ENCODE measurements at regions not wholly inside any gene's neighbourhood (a gene's known extent, or its start where the extent isn't known, plus 50 kb on each side); places are given as distances from the start of the nearest gene placed in this dataset.

DNA sequence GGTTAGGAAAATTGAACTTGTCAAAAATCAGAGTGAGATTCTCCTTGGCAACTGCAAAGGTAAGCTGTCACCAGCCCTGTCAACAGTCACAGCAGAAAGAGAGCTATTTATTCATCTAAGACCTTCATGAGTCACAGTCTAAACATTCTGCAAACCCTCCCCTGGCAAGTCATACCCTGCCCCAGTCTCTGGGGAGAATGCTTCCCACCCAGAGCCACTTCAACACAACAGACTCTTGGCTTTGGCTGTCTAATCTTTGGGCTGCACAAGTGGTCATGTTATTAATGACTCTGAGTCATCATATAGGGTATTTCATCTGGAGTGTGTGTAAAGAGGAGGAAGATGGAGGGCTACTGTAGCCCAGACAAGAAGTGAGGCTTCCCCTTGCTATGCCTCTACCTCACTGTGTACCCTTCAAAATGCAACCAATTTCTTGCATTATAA lies 153.4 kb downstream of the CCDC34 start:
- no peaks in the 10 kb centered on the region for H3K27me3 ChIP-seq (ENCODE audit: insufficient read depth, low read depth)
- TF ChIP-seq, protein P1, sequence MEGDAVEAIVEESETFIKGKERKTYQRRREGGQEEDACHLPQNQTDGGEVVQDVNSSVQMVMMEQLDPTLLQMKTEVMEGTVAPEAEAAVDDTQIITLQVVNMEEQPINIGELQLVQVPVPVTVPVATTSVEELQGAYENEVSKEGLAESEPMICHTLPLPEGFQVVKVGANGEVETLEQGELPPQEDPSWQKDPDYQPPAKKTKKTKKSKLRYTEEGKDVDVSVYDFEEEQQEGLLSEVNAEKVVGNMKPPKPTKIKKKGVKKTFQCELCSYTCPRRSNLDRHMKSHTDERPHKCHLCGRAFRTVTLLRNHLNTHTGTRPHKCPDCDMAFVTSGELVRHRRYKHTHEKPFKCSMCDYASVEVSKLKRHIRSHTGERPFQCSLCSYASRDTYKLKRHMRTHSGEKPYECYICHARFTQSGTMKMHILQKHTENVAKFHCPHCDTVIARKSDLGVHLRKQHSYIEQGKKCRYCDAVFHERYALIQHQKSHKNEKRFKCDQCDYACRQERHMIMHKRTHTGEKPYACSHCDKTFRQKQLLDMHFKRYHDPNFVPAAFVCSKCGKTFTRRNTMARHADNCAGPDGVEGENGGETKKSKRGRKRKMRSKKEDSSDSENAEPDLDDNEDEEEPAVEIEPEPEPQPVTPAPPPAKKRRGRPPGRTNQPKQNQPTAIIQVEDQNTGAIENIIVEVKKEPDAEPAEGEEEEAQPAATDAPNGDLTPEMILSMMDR (conservative IDR thresholded peaks at IDR 0.05; ENCODE audit: low read depth, low read length), result no peak
- no peak overlapping the region for H2AFZ ChIP-seq (ENCODE audit: low read depth)
- H3K4me1 ChIP-seq (ENCODE audit: low read depth, poor library complexity, severe bottlenecking), result no peaks in the 10 kb centered on the region
- H3K27ac ChIP-seq, result no peak overlapping the region
- H3K4me3 ChIP-seq (IDR thresholded peaks at IDR 0.05; ENCODE audit: insufficient read depth, low read depth, low read length), result no peak overlapping the region
- no peaks in the 10 kb centered on the region for H3K79me2 ChIP-seq (ENCODE audit: insufficient read depth, low read depth)
- no peak overlapping the region for H3K4me2 ChIP-seq
- H4K20me1 ChIP-seq (ENCODE audit: insufficient read depth), result no peaks in the 10 kb centered on the region
- H3K36me3 ChIP-seq (ENCODE audit: insufficient read depth), result no peaks in the 10 kb centered on the region
- H3K9ac ChIP-seq, result no peak overlapping the region

DNA sequence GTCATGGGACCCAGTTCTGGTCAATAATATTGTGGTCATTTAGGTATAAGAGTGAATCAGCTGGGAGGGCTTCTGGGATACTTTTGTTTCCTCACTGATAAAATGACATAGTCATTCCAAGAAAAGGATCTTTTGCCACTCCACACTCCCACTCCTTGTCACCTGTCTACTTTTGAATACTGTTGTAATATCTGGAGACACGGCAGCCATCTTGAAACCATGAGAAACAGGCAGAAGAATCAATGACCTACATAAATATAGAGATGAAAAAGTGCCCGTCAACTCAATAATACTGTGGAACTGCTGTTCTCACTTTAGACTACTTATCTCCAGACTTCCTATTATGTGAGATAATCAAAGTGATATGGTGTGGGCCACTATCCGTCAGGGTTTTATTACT lies 154.2 kb downstream of the CCDC34 start:
- Histone ChIP-seq H3K4me2 (no peak overlapping the region), H4K20me1 (ENCODE audit: insufficient read depth) (no peaks in the 10 kb centered on the region), H2AFZ (ENCODE audit: low read depth) (no peak overlapping the region), H3K79me2 (ENCODE audit: insufficient read depth, low read depth) (no peaks in the 10 kb centered on the region), H3K27ac (no peak overlapping the region), H3K4me3 (IDR thresholded peaks at IDR 0.05; ENCODE audit: insufficient read depth, low read depth, low read length) (no peak overlapping the region), H3K4me1 (ENCODE audit: low read depth, poor library complexity, severe bottlenecking) (no peaks in the 10 kb centered on the region), H3K27me3 (ENCODE audit: insufficient read depth, low read depth) (no peaks in the 10 kb centered on the region), H3K36me3 (ENCODE audit: insufficient read depth) (no peaks in the 10 kb centered on the region), H3K9ac (no peak overlapping the region)
- TF ChIP-seq, protein P1 (conservative IDR thresholded peaks at IDR 0.05; ENCODE audit: low read depth, low read length), result no peak

DNA sequence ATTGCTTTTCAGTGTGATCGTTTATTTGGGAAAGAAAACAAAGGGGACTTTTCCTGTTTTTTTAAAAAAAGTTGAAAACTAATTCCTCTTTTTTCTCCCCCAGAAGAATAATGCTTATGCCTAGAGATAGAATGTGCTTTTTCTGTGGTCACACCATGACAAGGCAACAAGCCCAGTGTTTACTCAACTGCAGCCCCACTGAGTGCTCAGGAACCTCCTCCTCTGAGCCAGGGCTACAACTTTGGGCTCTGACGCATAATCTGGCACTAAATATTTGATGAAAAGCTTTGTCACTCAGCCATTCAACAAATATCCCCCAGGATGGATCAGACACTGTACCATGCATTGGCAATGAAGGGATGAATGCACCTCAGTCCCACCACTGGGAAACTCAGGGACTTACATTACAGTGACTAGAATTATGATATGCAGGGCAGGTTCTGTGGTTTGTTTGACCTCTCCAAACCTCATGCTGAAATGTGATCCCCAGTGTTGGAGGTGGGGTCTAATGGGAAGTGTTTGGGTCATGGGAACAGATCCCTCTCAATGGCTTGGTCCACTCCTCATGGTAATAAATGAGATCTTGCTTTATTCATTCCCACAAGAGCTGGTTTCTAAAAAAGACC lies 155.9 kb downstream of the CCDC34 start:
- H3K4me1 ChIP-seq (ENCODE audit: low read depth, poor library complexity, severe bottlenecking), result no peaks in the 10 kb centered on the region
- H4K20me1 ChIP-seq (ENCODE audit: insufficient read depth), result no peaks in the 10 kb centered on the region
- H3K36me3 ChIP-seq (ENCODE audit: insufficient read depth), result no peaks in the 10 kb centered on the region
- TF ChIP-seq, protein P1 (conservative IDR thresholded peaks at IDR 0.05; ENCODE audit: low read depth, low read length), result no peak
- H2AFZ ChIP-seq (ENCODE audit: low read depth), result no peak overlapping the region
- no peak overlapping the region for H3K27ac ChIP-seq
- H3K9ac ChIP-seq, result no peak overlapping the region
- H3K79me2 ChIP-seq (ENCODE audit: insufficient read depth, low read depth), result no peaks in the 10 kb centered on the region
- no peak overlapping the region for H3K4me2 ChIP-seq
- no peak overlapping the region for H3K4me3 ChIP-seq (IDR thresholded peaks at IDR 0.05; ENCODE audit: insufficient read depth, low read depth, low read length)
- H3K27me3 ChIP-seq (ENCODE audit: insufficient read depth, low read depth), result no peaks in the 10 kb centered on the region

DNA sequence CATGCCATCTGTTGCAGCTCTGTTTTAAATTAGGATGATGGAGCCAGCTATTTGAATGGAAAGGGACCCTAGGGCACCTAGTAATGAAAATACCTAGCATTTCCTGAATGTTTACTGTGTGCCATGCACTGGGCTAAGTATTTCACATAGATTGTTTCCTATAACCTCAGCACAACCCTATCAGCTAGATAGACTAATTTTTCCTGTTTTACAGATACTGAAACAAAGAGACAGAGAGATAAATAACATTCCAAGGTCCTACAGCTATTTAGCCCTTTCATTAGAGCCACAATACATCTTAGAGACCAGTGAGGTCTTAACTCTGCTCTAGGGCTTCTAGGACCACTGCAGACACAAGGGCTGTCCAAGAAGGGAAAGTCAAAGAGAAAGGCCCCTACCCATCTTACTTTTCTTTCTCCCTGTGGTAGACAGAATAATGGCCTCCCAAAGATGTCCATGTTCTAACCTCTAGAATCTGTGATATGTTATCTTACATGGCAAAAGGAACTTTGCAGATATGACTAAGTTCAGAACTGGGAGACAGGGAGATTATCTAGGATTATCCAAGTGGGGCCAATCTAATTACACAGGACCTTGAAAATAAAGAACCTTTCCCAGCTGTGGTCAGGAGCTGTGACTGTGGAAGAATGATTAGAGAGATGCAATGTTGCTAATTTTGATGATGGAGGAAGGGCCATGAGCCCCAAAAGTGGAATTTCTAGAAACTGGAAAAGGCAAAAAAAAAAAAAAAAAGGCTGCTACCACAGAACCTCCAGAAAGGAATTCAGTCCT lies 157.0 kb downstream of the CCDC34 start:
- no peaks in the 10 kb centered on the region for H3K79me2 ChIP-seq (ENCODE audit: insufficient read depth, low read depth)
- H2AFZ ChIP-seq (ENCODE audit: low read depth), result no peak overlapping the region
- H3K27me3 ChIP-seq (ENCODE audit: insufficient read depth, low read depth), result no peaks in the 10 kb centered on the region
- H3K4me3 ChIP-seq (IDR thresholded peaks at IDR 0.05; ENCODE audit: insufficient read depth, low read depth, low read length), result no peak overlapping the region
- TF ChIP-seq, protein P1 (conservative IDR thresholded peaks at IDR 0.05; ENCODE audit: low read depth, low read length), result no peak
- no peak overlapping the region for H3K9ac ChIP-seq
- no peak overlapping the region for H3K4me2 ChIP-seq
- no peaks in the 10 kb centered on the region for H3K36me3 ChIP-seq (ENCODE audit: insufficient read depth)
- H4K20me1 ChIP-seq (ENCODE audit: insufficient read depth), result no peaks in the 10 kb centered on the region
- no peaks in the 10 kb centered on the region for H3K4me1 ChIP-seq (ENCODE audit: low read depth, poor library complexity, severe bottlenecking)
- H3K27ac ChIP-seq, result no peak overlapping the region

All from KMS-11 (cell line).